ENCODE measurements at regions not wholly inside any gene's neighbourhood (a gene's known extent, or its start where the extent isn't known, plus 50 kb on each side); places are given as distances from the start of the nearest gene placed in this dataset.

GRCh38 chr1:39085174-39085573, 59.0 kb downstream of the NDUFS5 start:
- H3K27me3 ChIP-seq, result peaks cover 0 to 39% (median 25%) of the 10 kb centered on the region in 3 donors
- H3K4me3 ChIP-seq, result no peak overlapping the region
- intact Hi-C loops (cut with DNase I; ENCODE audit: low total_unique reads), result no loop called here
- 70 to 75% (median 71%) methylated on average over 4 of the region's 4 CpGs for WGBS, 5 donors
- no peaks in the 10 kb centered on the region for H3K36me3 ChIP-seq
- peaks cover 12 to 35% (median 24%) of the 10 kb centered on the region in 4 donors for H3K4me1 ChIP-seq
- TF ChIP-seq CTCF (IDR thresholded peaks at IDR 0.05), result no peak
- no peak for TF ChIP-seq POLR2A (IDR thresholded peaks at IDR 0.05)
- no peak for TF ChIP-seq EP300 (IDR thresholded peaks at IDR 0.05)
- TF ChIP-seq POLR2AphosphoS5 (IDR thresholded peaks at IDR 0.05), result no peak
- H3K27ac ChIP-seq, result no peak overlapping the region
- H3K9me3 ChIP-seq, result no peaks in the 10 kb centered on the region
- DNase-seq, result no peak

DNA sequence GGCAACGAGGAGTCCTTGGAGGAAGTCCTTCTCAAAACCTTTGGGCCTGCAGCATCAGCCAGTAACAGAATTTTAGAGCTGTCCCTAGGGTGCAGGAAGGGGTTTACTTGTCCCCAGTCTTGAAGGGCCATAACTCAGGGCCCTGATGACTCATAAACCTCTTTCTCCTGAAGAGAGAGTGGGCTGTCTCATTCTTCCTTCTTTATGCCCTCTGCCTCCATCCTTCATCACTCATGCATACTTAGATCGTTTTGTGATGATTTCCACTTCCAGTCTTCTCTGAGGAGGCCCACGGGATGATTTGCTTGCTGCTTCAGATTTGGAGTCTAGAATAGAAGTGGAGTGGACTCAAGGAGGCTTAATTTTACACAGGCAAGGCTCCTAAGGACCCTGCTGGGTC, 60.2 kb downstream of the NDUFS5 start:
- Histone ChIP-seq H3K27ac (peak overlapping the region in 4 of 5 donors; percentile 30 to 72 (median 61)), H3K9me3 (no peaks in the 10 kb centered on the region), H3K4me3 (no peak overlapping the region), H3K36me3 (no peaks in the 10 kb centered on the region), H3K27me3 (peaks cover 0 to 27% (median 17%) of the 10 kb centered on the region in 3 donors), H3K4me1 (peaks cover 7 to 24% (median 16%) of the 10 kb centered on the region in 4 donors)
- no peak for TF ChIP-seq EP300 (IDR thresholded peaks at IDR 0.05)
- TF ChIP-seq CTCF (IDR thresholded peaks at IDR 0.05), result no peak
- TF ChIP-seq POLR2A (IDR thresholded peaks at IDR 0.05), result no peak
- TF ChIP-seq POLR2AphosphoS5 (IDR thresholded peaks at IDR 0.05), result no peak
- 38 to 55% (median 52%) methylated on average over 3 of the region's 3 CpGs for WGBS, 5 donors
- intact Hi-C loops (cut with DNase I; ENCODE audit: low total_unique reads), result no loop called here
- DNase-seq, result peak in 1 of 2 donors; percentile 36

DNA sequence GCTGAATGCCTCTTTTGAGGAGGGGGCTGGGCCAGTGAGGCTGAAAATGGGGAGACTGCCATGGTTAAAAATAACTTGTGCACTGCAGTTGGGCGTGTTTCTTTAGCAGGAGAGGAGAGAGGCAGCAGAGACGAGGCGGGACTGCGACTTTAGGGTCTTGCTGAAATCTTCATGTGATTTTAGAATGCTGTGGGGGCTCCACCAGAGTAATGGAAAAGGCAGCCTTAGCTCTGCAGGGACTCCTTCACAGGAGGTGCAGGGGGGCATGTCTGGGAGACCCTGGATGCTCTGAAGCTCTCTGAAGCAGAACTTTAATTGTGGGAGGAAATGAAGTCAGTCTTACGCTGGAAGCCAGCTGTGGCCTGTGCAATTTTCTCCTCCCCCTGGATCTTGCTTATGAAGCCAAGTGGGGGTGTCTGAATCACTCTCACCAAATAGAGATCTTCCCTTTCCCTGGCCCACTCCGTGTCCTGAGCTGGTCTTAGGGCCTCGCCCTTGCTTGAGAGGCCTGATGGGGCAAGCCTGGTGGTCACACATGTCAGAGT, 60.8 kb downstream of the NDUFS5 start:
- peak in 1 of 2 donors; percentile 83 for DNase-seq
- intact Hi-C loops (cut with DNase I; ENCODE audit: low total_unique reads), result no loop called here

DNA sequence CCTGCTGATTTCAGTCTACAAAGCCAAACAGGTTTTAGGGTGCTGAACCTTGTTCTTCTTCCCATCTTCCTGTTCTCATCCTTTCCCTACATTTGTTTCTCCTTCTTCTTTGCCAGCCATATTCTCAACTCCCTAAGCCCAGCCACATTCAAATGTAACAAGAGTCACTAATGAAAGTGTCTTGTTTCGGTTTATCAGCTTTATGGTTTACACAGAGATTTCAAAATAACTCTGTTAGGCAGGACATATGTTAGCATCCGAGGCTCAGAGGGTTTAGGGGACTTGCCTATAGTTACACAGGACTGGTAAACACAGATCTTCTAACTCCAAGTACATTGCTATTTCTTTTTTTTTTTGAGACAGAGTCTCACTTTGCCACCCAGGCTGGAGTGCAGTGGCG, 61.3 kb downstream of the NDUFS5 start:
- 59 to 72% (median 64%) methylated on average over 3 of the region's 3 CpGs for WGBS, 5 donors
- TF ChIP-seq CTCF (IDR thresholded peaks at IDR 0.05) (no peak), EP300 (IDR thresholded peaks at IDR 0.05) (no peak), POLR2AphosphoS5 (IDR thresholded peaks at IDR 0.05) (no peak), POLR2A (IDR thresholded peaks at IDR 0.05) (no peak)
- DNase-seq, result no peak
- H3K36me3 ChIP-seq, result no peaks in the 10 kb centered on the region
- peaks cover 0 to 17% (median 6%) of the 10 kb centered on the region in 3 donors for H3K27me3 ChIP-seq
- H3K27ac ChIP-seq, result peak overlapping the region in 4 of 5 donors; percentile 30 to 72 (median 61)
- no peak overlapping the region for H3K4me3 ChIP-seq
- intact Hi-C loops (cut with DNase I; ENCODE audit: low total_unique reads), result no loop called here
- H3K4me1 ChIP-seq, result peaks cover 0 to 17% (median 8%) of the 10 kb centered on the region in 4 donors
- no peaks in the 10 kb centered on the region for H3K9me3 ChIP-seq

More for the DNA sequence above, 60.8 kb downstream of the NDUFS5 start:
- Histone ChIP-seq H3K9me3 (no peaks in the 10 kb centered on the region), H3K4me1 (peaks cover 3 to 18% (median 11%) of the 10 kb centered on the region in 4 donors), H3K27ac (peak overlapping the region in 4 of 5 donors; percentile 30 to 72 (median 61)), H3K36me3 (no peaks in the 10 kb centered on the region), H3K4me3 (no peak overlapping the region), H3K27me3 (peaks cover 0 to 22% (median 11%) of the 10 kb centered on the region in 3 donors)
- 41 to 73% (median 61%) methylated on average over 7 of the region's 7 CpGs for WGBS, 5 donors
- TF ChIP-seq EP300 (IDR thresholded peaks at IDR 0.05) (no peak), CTCF (IDR thresholded peaks at IDR 0.05) (no peak), POLR2AphosphoS5 (IDR thresholded peaks at IDR 0.05) (no peak), POLR2A (IDR thresholded peaks at IDR 0.05) (no peak)
